Fibroblast of pulmonary artery (primary cell): ENCODE measurements at regions not wholly inside any gene's neighbourhood (a gene's known extent, or its start where the extent isn't known, plus 50 kb on each side); places are given as distances from the start of the nearest gene placed in this dataset.

ENCODE experiments used
- DNase-seq: peaks from one replicate; pipeline ENCODE4 v3.0.0-alpha.2; 2010; ENCODE audit warnings: low read depth
- H3K4me3 ChIP-seq: replicated peaks from 2 replicates; pipeline ENCODE4 v1.5.1; 2011; ENCODE audit warnings: low read depth, mild to moderate bottlenecking, control low read depth, low read length, moderate library complexity
- CTCF ChIP-seq: IDR thresholded peaks from 2 replicates; pipeline ENCODE4 v1.5.1; 2011; ENCODE audit warnings: mild to moderate bottlenecking, control low read depth, low read length, inconsistent platforms; ENCODE audit errors: missing control alignments

- no peak overlapping the region for H3K4me3 ChIP-seq
- TF ChIP-seq CTCF = no peak
- DNase-seq = peak; percentile 4
These were observed 853.0 kb downstream of the SLITRK6 start for GRCh38 chr13:84946192-84946591.

GRCh38 chr13:84940798-84941197, 858.4 kb downstream of the SLITRK6 start:
- no peak for DNase-seq
- TF ChIP-seq CTCF = no peak
- no peak overlapping the region for H3K4me3 ChIP-seq

- no peak overlapping the region for H3K4me3 ChIP-seq
- TF ChIP-seq CTCF = no peak
- no peak for DNase-seq
These were observed 859.1 kb downstream of the SLITRK6 start for GRCh38 chr13:84940167-84940566.

- TF ChIP-seq CTCF = no peak
- peak; percentile 1 for DNase-seq
- peak overlapping the region; percentile 40 for H3K4me3 ChIP-seq
These were observed 864.3 kb downstream of the SLITRK6 start for GRCh38 chr13:84934911-84935310.

- no peak overlapping the region for H3K4me3 ChIP-seq
- TF ChIP-seq CTCF = no peak
- no peak for DNase-seq
These were observed 865.4 kb downstream of the SLITRK6 start for GRCh38 chr13:84933797-84934196.

- H3K4me3 ChIP-seq = no peak overlapping the region
- no peak for TF ChIP-seq CTCF
- no peak for DNase-seq
These were observed 868.0 kb downstream of the SLITRK6 start for GRCh38 chr13:84931264-84931663.

- no peak for DNase-seq
- TF ChIP-seq CTCF = no peak
These were observed 871.6 kb downstream of the SLITRK6 start for GRCh38 chr13:84927442-84928169.

More at GRCh38 chr13:84927442-84928169, 871.6 kb downstream of the SLITRK6 start:
- no peak overlapping the region for H3K4me3 ChIP-seq
